ENCODE measurements at regions not wholly inside any gene's neighbourhood (a gene's known extent, or its start where the extent isn't known, plus 50 kb on each side); places are given as distances from the start of the nearest gene placed in this dataset.

- intact Hi-C loops (cut with micrococcal nuclease; ENCODE audit: unreplicated experiment), result no loop called here
- Histone ChIP-seq H3K27me3 (ENCODE audit: insufficient read depth, low read depth) (no peaks in the 10 kb centered on the region), H3K27ac (no peak overlapping the region), H4K20me1 (ENCODE audit: insufficient read depth) (no peaks in the 10 kb centered on the region), H3K36me3 (ENCODE audit: low read depth) (no peaks in the 10 kb centered on the region), H3F3A (ENCODE audit: insufficient read depth, low read depth) (no peaks in the 10 kb centered on the region), H3K4me3 (no peak overlapping the region), H3K79me2 (ENCODE audit: low read depth) (no peaks in the 10 kb centered on the region), H3K4me1 (replicated peaks; ENCODE audit: insufficient read depth) (no peaks in the 10 kb centered on the region), H3K4me2 (no peak overlapping the region), H3K9me2 (ENCODE audit: insufficient read depth) (no peaks in the 10 kb centered on the region), H2AFZ (no peak overlapping the region), H3K9me3 (ENCODE audit: insufficient read depth, low read depth) (no peaks in the 10 kb centered on the region)
- ChIA-PET POLR2A (ENCODE audit: unreplicated experiment) (no interaction called here), CTCF (interaction anchor here (0.6 kb wide), 1 partner anchor 504 kb away, joined by 6 read pairs; no protein-coding TSS in a partner anchor)
- no peak for TF ChIP-seq EZH2 (IDR thresholded peaks at IDR 0.05; ENCODE audit: low read depth)
- no peak for TF ChIP-seq CTCF (conservative IDR thresholded peaks at IDR 0.05)
- no peak for DNase-seq
- no TSS peak for BruUV-seq (replicated peaks)
Measured at GRCh38 chr9:7461791-7462190, 337.8 kb downstream of the DMAC1 start.

- no peak for DNase-seq
- no peak overlapping the region for H2AFZ ChIP-seq
- H3K9me3 ChIP-seq (ENCODE audit: insufficient read depth, low read depth), result no peaks in the 10 kb centered on the region
- CTCF ChIA-PET, result no interaction called here
- no peaks in the 10 kb centered on the region for H3F3A ChIP-seq (ENCODE audit: insufficient read depth, low read depth)
- TF ChIP-seq CTCF (conservative IDR thresholded peaks at IDR 0.05) (no peak), EZH2 (IDR thresholded peaks at IDR 0.05; ENCODE audit: low read depth) (no peak)
- H3K4me2 ChIP-seq, result no peak overlapping the region
- H3K27me3 ChIP-seq (ENCODE audit: insufficient read depth, low read depth), result no peaks in the 10 kb centered on the region
- H3K9me2 ChIP-seq (ENCODE audit: insufficient read depth), result no peaks in the 10 kb centered on the region; the same call in 1 of the 2 replicates
- H3K4me1 ChIP-seq (replicated peaks; ENCODE audit: insufficient read depth), result no peaks in the 10 kb centered on the region
- H3K36me3 ChIP-seq (ENCODE audit: low read depth), result no peaks in the 10 kb centered on the region
- intact Hi-C loops (cut with micrococcal nuclease; ENCODE audit: unreplicated experiment), result no loop called here
- H4K20me1 ChIP-seq (ENCODE audit: insufficient read depth), result no peaks in the 10 kb centered on the region
- POLR2A ChIA-PET (ENCODE audit: unreplicated experiment), result no interaction called here
- H3K4me3 ChIP-seq, result no peak overlapping the region
- H3K27ac ChIP-seq, result no peak overlapping the region
- BruUV-seq (replicated peaks), result no TSS peak
- H3K79me2 ChIP-seq (ENCODE audit: low read depth), result no peaks in the 10 kb centered on the region
Measured at GRCh38 chr9:7456793-7457530, 342.6 kb downstream of the DMAC1 start.

GRCh38 chr9:7456377-7456776 is 343.2 kb downstream of the DMAC1 start:
- Histone ChIP-seq H3K9me2 (ENCODE audit: insufficient read depth) (no peaks in the 10 kb centered on the region; the same call in 1 of the 2 replicates), H3K36me3 (ENCODE audit: low read depth) (no peaks in the 10 kb centered on the region), H3K27me3 (ENCODE audit: insufficient read depth, low read depth) (no peaks in the 10 kb centered on the region), H3K79me2 (ENCODE audit: low read depth) (no peaks in the 10 kb centered on the region), H3K4me2 (no peak overlapping the region), H3K27ac (no peak overlapping the region), H3K9me3 (ENCODE audit: insufficient read depth, low read depth) (no peaks in the 10 kb centered on the region), H3K4me1 (replicated peaks; ENCODE audit: insufficient read depth) (no peaks in the 10 kb centered on the region), H3F3A (ENCODE audit: insufficient read depth, low read depth) (no peaks in the 10 kb centered on the region), H4K20me1 (ENCODE audit: insufficient read depth) (no peaks in the 10 kb centered on the region), H2AFZ (no peak overlapping the region), H3K4me3 (no peak overlapping the region)
- BruUV-seq (replicated peaks), result no TSS peak
- no peak for DNase-seq
- ChIA-PET CTCF (no interaction called here), POLR2A (ENCODE audit: unreplicated experiment) (no interaction called here)
- intact Hi-C loops (cut with micrococcal nuclease; ENCODE audit: unreplicated experiment), result no loop called here
- TF ChIP-seq CTCF (conservative IDR thresholded peaks at IDR 0.05), result no peak
- TF ChIP-seq EZH2 (IDR thresholded peaks at IDR 0.05; ENCODE audit: low read depth), result no peak
